ENCODE measurements at regions not wholly inside any gene's neighbourhood (a gene's known extent, or its start where the extent isn't known, plus 50 kb on each side); places are given as distances from the start of the nearest gene placed in this dataset.

DNA sequence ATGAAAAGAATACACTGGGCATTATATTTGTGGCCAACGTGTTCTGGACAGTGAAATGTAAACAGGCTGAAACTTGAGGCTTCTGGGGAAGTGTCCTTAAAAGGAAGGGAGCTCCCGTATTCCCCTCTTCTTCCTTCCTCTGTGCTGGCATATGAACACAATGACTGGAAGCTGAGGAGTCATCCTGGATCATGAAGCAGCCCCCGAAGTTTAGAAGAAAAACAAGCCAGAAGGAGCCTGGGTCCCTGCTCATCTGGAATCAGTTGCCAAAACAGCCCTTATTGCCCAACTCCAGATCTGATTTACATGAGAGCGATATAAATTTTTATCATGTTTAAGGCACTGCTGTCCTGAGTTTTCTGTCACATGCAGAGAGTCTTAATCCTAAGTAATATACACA, 65.4 kb upstream of the SLC1A1 start:
- H4K5ac ChIP-seq (ENCODE audit: low read depth, low read length): no peak overlapping the region
- in situ Hi-C loops (cut with MboI; ENCODE audit: low sequenced_read_pairs) (no loop called here), dilution Hi-C loops (cut with HindIII; ENCODE audit: low sequenced_read_pairs, unreplicated experiment) (no loop called here), intact Hi-C loops (cut with micrococcal nuclease) (no loop called here)
- H2AFZ ChIP-seq (replicated peaks; ENCODE audit: low read length, poor library complexity): no peak overlapping the region
- no peak overlapping the region for H3K27ac ChIP-seq (ENCODE audit: insufficient read depth, low read length)
- no peak overlapping the region for H3K14ac ChIP-seq (replicated peaks; ENCODE audit: low read depth, low read length)
- H3K4me2 ChIP-seq (ENCODE audit: low read depth, low read length): no peak overlapping the region
- H3K4me1 ChIP-seq (ENCODE audit: control insufficient read depth, insufficient read depth, low read length): peaks cover 4% of the 10 kb centered on the region; the same call in 1 of the 2 replicates
- H2AK5ac ChIP-seq (ENCODE audit: low read depth, low read length): no peak overlapping the region
- no peaks in the 10 kb centered on the region for H3K79me1 ChIP-seq (ENCODE audit: low read depth in 1 of 2, low read length in 2 of 2)
- peaks cover 3% of the 10 kb centered on the region; the same call in 1 of the 2 replicates for H3K27me3 ChIP-seq (ENCODE audit: control insufficient read depth, insufficient read depth, low read length)
- H2BK15ac ChIP-seq (ENCODE audit: low read depth, low read length): no peak overlapping the region
- H3K56ac ChIP-seq (ENCODE audit: extremely low read depth, insufficient read depth, low read length): no peak overlapping the region
- WGBS, 2 experiments (ENCODE audit: extremely low coverage in 2 of 2, insufficient read length in 1 of 2): 0% methylated on average over 2 of the region's 4 CpGs; no CpG with 5 or more reads in 1 of the 2 experiments
- no peak overlapping the region for H4K91ac ChIP-seq (ENCODE audit: insufficient read depth, low read depth, low read length)
- no TSS peak for BruUV-seq (replicated peaks)
- H4K20me1 ChIP-seq (ENCODE audit: insufficient read depth, low read length): no peaks in the 10 kb centered on the region
- H3K23ac ChIP-seq (ENCODE audit: low read depth, low read length): no peak overlapping the region
- no peak overlapping the region for H2BK20ac ChIP-seq (ENCODE audit: low read depth, low read length)
- TF ChIP-seq FOS (IDR thresholded peaks at IDR 0.05; ENCODE audit: low read depth, low read length) (no peak), CEBPB (IDR thresholded peaks at IDR 0.05; ENCODE audit: low read depth, low read length) (no peak), POLR2A (IDR thresholded peaks at IDR 0.05; ENCODE audit: low read depth, low read length) (no peak), RFX5 (IDR thresholded peaks at IDR 0.05; ENCODE audit: low read depth, low read length) (no peak), RCOR1 (IDR thresholded peaks at IDR 0.05; ENCODE audit: insufficient replicate concordance, low read length) (no peak)
- TF ChIP-seq, protein P1, sequence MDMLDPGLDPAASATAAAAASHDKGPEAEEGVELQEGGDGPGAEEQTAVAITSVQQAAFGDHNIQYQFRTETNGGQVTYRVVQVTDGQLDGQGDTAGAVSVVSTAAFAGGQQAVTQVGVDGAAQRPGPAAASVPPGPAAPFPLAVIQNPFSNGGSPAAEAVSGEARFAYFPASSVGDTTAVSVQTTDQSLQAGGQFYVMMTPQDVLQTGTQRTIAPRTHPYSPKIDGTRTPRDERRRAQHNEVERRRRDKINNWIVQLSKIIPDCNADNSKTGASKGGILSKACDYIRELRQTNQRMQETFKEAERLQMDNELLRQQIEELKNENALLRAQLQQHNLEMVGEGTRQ (IDR thresholded peaks at IDR 0.05; ENCODE audit: low read depth, low read length): no peak
- H3K9ac ChIP-seq (ENCODE audit: low read depth, low read length): no peak overlapping the region
- no peaks in the 10 kb centered on the region for H3K36me3 ChIP-seq (ENCODE audit: control insufficient read depth, insufficient read depth, low read length)
- H3K4me3 ChIP-seq (ENCODE audit: insufficient read depth, low read depth, low read length): no peak overlapping the region
- no peaks in the 10 kb centered on the region for H3K9me3 ChIP-seq (ENCODE audit: control insufficient read depth, insufficient read depth, low read length)
- no peak for ATAC-seq (ENCODE audit: low read depth)
- H3K9me1 ChIP-seq (ENCODE audit: insufficient read depth, low read length): no peaks in the 10 kb centered on the region
- no peak overlapping the region for H3K4ac ChIP-seq (ENCODE audit: low read depth, low read length)
- no peak overlapping the region for H2BK120ac ChIP-seq (ENCODE audit: low read depth, low read length)
- no peak overlapping the region for H3K18ac ChIP-seq (ENCODE audit: low read depth, low read length)
- H2BK5ac ChIP-seq (ENCODE audit: low read depth, low read length, poor library complexity, severe bottlenecking): no peak overlapping the region
- CTCF ChIA-PET: no interaction called here
- no peak for DNase-seq
- POLR2A ChIA-PET (ENCODE audit: unreplicated experiment): interaction anchor here (0.5 to 0.7 kb wide), 2 partner anchors 91 to 290 kb away, joined by 3 to 8 read pairs; no protein-coding TSS in a partner anchor
- no peak overlapping the region for H2AK9ac ChIP-seq (replicated peaks; ENCODE audit: low read depth, low read length, poor library complexity)
- no peak overlapping the region for H4K8ac ChIP-seq (ENCODE audit: low read depth in 2 of 2, low read length in 2 of 2)

All from IMR-90 (cell line).